ENCODE measurements at regions not wholly inside any gene's neighbourhood (a gene's known extent, or its start where the extent isn't known, plus 50 kb on each side); places are given as distances from the start of the nearest gene placed in this dataset.
"Not testable (repeated sequence)": the region's sequence is repeated elsewhere in the genome, so short reads cannot be mapped to it uniquely, and the experiment has no call there.

DNA sequence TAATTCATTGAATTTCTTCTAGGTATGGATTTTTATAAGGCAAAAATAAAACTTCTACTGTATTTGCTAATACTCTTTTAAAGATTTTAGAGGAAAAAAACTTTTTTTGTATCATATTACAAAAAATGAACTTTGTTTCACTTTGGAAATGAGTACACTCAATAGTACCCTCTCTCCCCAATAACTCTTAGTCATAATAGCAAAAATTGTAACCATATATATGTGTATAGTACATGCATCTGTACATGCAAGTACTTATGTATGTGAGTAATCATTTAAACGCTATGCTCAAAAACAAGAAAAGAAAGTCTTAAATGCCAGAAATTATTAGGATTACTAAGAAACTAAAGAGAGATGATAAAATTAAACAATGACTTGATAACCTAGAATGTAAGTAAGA, 95.9 kb upstream of the HGF start:
- Mint-ChIP-seq H3K36me3 (ENCODE audit: low read depth) (no peaks in the 10 kb centered on the region), H3K4me3 (no peak overlapping the region), H3K27me3 (ENCODE audit: insufficient read depth) (no peaks in the 10 kb centered on the region; the same call in 1 of the 2 replicates), H3K9me3 (no peaks in the 10 kb centered on the region), H3K4me1 (ENCODE audit: low read depth) (no peaks in the 10 kb centered on the region), H3K27ac (no peak overlapping the region)
- TF ChIP-seq, protein P1, sequence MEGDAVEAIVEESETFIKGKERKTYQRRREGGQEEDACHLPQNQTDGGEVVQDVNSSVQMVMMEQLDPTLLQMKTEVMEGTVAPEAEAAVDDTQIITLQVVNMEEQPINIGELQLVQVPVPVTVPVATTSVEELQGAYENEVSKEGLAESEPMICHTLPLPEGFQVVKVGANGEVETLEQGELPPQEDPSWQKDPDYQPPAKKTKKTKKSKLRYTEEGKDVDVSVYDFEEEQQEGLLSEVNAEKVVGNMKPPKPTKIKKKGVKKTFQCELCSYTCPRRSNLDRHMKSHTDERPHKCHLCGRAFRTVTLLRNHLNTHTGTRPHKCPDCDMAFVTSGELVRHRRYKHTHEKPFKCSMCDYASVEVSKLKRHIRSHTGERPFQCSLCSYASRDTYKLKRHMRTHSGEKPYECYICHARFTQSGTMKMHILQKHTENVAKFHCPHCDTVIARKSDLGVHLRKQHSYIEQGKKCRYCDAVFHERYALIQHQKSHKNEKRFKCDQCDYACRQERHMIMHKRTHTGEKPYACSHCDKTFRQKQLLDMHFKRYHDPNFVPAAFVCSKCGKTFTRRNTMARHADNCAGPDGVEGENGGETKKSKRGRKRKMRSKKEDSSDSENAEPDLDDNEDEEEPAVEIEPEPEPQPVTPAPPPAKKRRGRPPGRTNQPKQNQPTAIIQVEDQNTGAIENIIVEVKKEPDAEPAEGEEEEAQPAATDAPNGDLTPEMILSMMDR (IDR thresholded peaks at IDR 0.05) = no peak
- DNase-seq = no peak

DNA sequence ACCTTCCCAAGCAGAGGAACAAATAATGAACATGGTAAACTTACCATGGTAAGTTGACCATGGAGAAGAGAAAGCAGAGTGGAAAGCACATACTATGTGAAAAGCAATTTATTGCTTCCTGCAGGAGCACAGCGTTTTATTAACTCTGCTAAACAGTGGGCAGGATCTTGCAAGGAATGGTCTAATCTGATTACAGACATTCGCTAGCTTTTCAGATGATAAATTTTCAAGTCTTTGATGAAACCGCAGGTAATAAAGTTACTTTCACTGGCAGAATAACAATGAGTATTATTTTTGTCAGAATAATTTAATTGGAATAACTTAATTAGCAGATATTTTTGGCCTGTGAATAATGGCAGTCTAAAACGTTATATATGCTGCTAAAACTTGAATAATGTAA, 89.6 kb upstream of the HGF start:
- Mint-ChIP-seq H3K4me3 (no peak overlapping the region), H3K4me1 (ENCODE audit: low read depth) (peaks cover 6% of the 10 kb centered on the region; the same call in 1 of the 2 replicates), H3K27ac (no peak overlapping the region), H3K9me3 (no peaks in the 10 kb centered on the region), H3K36me3 (ENCODE audit: low read depth) (no peaks in the 10 kb centered on the region), H3K27me3 (ENCODE audit: insufficient read depth) (no peaks in the 10 kb centered on the region)
- DNase-seq = no peak
- TF ChIP-seq, protein P1 (IDR thresholded peaks at IDR 0.05) = no peak

DNA sequence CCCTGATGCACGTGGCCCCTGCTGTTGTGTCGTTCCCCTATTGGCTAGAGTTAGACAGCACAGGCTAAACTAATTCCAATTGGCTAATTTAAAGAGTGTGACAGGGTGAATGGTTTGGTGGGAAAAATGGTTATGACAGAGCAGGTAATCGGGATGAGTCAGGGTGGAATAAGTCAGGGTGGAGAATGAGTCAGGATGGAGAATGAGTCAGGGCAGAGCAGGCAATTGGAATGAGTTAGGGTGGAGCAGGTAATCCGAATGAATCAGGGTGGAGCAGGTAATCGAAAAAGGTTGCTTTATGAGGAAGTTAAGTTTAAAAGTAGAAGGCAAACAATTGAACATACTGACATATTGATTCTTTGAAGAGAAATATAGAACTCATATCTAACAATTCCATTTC, 89.0 kb upstream of the HGF start:
- not testable (repeated sequence) for H3K27ac Mint-ChIP-seq; H3K27me3 Mint-ChIP-seq (ENCODE audit: insufficient read depth); H3K9me3 Mint-ChIP-seq; H3K4me3 Mint-ChIP-seq; H3K36me3 Mint-ChIP-seq (ENCODE audit: low read depth); H3K4me1 Mint-ChIP-seq (ENCODE audit: low read depth); DNase-seq

DNA sequence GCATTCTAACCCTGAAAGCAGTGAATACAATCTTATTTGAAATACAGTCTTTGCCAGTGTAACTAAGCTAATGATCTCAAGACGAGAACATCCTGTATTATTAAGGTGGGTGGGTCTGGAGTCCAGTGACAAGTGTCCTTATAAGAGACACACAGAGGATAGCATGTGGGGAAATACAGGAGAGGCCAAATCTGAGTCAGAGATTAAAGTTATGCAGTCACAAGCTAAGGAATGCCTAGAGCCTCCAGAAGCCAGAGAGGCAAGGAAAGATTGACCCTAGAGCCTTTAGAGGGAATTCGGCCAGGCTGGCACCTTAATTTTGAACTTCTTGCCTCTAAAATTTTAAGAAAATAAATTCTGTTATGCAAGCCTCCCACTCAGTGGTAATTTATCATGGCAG, 87.5 kb upstream of the HGF start:
- Mint-ChIP-seq H3K27me3 (ENCODE audit: insufficient read depth) (no peaks in the 10 kb centered on the region), H3K4me1 (ENCODE audit: low read depth) (peaks cover 6% of the 10 kb centered on the region; the same call in 1 of the 2 replicates), H3K36me3 (ENCODE audit: low read depth) (no peaks in the 10 kb centered on the region), H3K4me3 (no peak overlapping the region), H3K27ac (no peak overlapping the region), H3K9me3 (no peaks in the 10 kb centered on the region)
- DNase-seq = no peak
- TF ChIP-seq, protein P1 (IDR thresholded peaks at IDR 0.05) = no peak

DNA sequence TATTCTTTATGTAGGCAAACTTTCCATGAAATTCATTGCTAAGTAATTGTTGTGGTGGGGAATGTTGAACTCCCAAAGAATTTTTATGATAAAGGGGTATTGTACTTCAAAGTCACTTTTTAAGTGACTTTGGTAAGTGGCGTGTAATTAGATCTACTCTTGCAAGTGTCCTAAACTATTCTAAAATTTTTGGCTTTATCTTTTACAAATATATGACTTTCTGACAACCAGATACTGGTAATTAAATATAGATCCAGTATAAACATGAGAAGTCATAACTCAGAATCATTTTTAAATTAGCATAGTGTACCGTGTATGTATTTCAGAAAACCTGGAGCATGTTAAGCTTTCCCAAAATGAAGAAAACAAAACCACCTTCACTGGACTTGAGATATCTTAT, 84.7 kb upstream of the HGF start:
- Mint-ChIP-seq H3K27me3 (ENCODE audit: insufficient read depth) (no peaks in the 10 kb centered on the region), H3K4me3 (no peak overlapping the region), H3K4me1 (ENCODE audit: low read depth) (peaks cover 6% of the 10 kb centered on the region; the same call in 1 of the 2 replicates), H3K9me3 (no peaks in the 10 kb centered on the region), H3K36me3 (ENCODE audit: low read depth) (no peaks in the 10 kb centered on the region), H3K27ac (no peak overlapping the region)
- no peak for DNase-seq
- TF ChIP-seq, protein P1 (IDR thresholded peaks at IDR 0.05) = no peak

DNA sequence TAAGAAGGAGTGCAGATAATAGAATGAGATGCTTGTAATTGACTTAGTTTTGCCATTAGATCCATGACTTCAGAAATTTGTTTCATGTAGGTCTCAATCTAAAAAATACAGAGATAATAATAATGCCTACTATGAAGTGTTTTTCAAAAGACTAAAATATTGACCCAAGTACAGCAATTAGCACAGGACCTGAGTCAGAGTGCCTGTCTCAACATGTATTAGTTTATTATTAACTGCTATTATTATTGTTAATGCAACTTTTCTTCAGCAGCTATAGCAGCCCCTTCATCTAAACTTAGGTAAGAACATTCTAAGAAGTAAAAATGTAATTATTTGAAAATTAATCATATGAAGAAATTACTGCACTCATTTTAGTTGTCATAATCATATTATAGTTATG, 82.9 kb upstream of the HGF start:
- Mint-ChIP-seq H3K4me3 (no peak overlapping the region), H3K4me1 (ENCODE audit: low read depth) (no peaks in the 10 kb centered on the region), H3K27me3 (ENCODE audit: insufficient read depth) (no peaks in the 10 kb centered on the region), H3K36me3 (ENCODE audit: low read depth) (no peaks in the 10 kb centered on the region), H3K9me3 (no peaks in the 10 kb centered on the region), H3K27ac (no peak overlapping the region)
- TF ChIP-seq, protein P1 (IDR thresholded peaks at IDR 0.05) = no peak
- DNase-seq = no peak
